Stimulated activated naive B cell treated with anti-CD40 and anti-IgM and Interleukin-4, amounts not matched to agents 10 μg/mL and 1 μg/mL and 100 μg/mL, for 72 hours (primary cell): ENCODE measurements at regions not wholly inside any gene's neighbourhood (a gene's known extent, or its start where the extent isn't known, plus 50 kb on each side); places are given as distances from the start of the nearest gene placed in this dataset.
"Not testable (repeated sequence)": the region's sequence is repeated elsewhere in the genome, so short reads cannot be mapped to it uniquely, and the experiment has no call there.

Experiments
- ATAC-seq, 2 donors: fragments of 150-1000 bp; cut with Tn5 transposase; replicated peaks; 2 replicates each; pipeline ENCODE4 v1.10.0; 2021; ENCODE audit warnings: moderate library complexity in 1 of 2
- DNase-seq: peaks from one replicate; pipeline ENCODE4 v3.0.0; 2021
- H3K27ac Mint-ChIP-seq: one replicate; pipeline ENCODE4 v1.8.0; 2022; ENCODE audit warnings: mild to moderate bottlenecking, mixed read lengths
- H3K27me3 Mint-ChIP-seq, 2 donors: one replicate each; pipeline ENCODE4 v1.8.0; 2022; ENCODE audit warnings: mixed read lengths in 2 of 2
- H3K36me3 Mint-ChIP-seq, 2 donors: one replicate each; pipeline ENCODE4 v1.8.0; 2022; ENCODE audit warnings: mixed read lengths in 2 of 2, mild to moderate bottlenecking in 1 of 2
- H3K4me1 Mint-ChIP-seq, 2 donors: one replicate each; pipeline ENCODE4 v1.8.0; 2022; ENCODE audit warnings: mixed read lengths in 2 of 2, mild to moderate bottlenecking in 1 of 2
- H3K4me3 Mint-ChIP-seq, 2 donors: one replicate each; pipeline ENCODE4 v1.8.0; 2022; ENCODE audit warnings: mild to moderate bottlenecking in 2 of 2, mixed read lengths in 2 of 2, moderate library complexity in 1 of 2
- H3K9me3 Mint-ChIP-seq, 2 donors: one replicate each; pipeline ENCODE4 v1.8.0; 2022; ENCODE audit warnings: mixed read lengths in 2 of 2, mild to moderate bottlenecking in 1 of 2

- H3K27ac Mint-ChIP-seq, result no peak overlapping the region
- H3K4me1 Mint-ChIP-seq, result no peaks in the 10 kb centered on the region
- H3K4me3 Mint-ChIP-seq, result no peak overlapping the region
- no peaks in the 10 kb centered on the region for H3K27me3 Mint-ChIP-seq
- ATAC-seq (no peak), DNase-seq (no peak)
- no peaks in the 10 kb centered on the region for H3K36me3 Mint-ChIP-seq
- no peaks in the 10 kb centered on the region for H3K9me3 Mint-ChIP-seq
These were observed 361.3 kb upstream of the MTNR1B start for GRCh38 chr11:92607969-92608722.

GRCh38 chr11:92611157-92611556 lies 358.3 kb upstream of the MTNR1B start:
- Mint-ChIP-seq H3K4me3 (no peak overlapping the region), H3K27ac (no peak overlapping the region), H3K27me3 (no peaks in the 10 kb centered on the region), H3K9me3 (no peaks in the 10 kb centered on the region), H3K4me1 (no peaks in the 10 kb centered on the region), H3K36me3 (no peaks in the 10 kb centered on the region)
- no peak for DNase-seq
- no peak for ATAC-seq

DNA sequence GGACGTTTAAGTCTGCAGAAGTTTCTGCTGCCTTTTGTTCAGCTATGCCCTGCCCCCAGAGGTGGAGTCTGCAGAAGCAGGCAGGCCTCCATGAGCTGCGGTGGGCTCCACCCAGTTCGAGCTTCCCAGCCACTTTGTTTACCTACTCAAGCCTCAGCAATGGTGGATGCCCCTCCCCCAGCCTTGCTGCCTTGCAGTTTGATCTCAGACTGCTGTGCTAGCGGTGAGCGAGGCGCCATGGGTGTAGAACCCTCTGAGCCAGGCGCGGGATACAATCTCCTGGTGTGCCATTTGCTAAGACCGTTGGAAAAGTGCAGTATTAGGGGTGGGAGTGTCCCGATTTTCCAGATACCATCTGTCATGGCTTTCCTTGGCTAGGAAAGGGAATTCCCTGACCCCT lies 351.4 kb upstream of the MTNR1B start:
- H3K4me3 Mint-ChIP-seq, DNase-seq, H3K4me1 Mint-ChIP-seq, H3K36me3 Mint-ChIP-seq, H3K27ac Mint-ChIP-seq, H3K27me3 Mint-ChIP-seq, ATAC-seq, H3K9me3 Mint-ChIP-seq: not testable (repeated sequence)

GRCh38 chr11:92623055-92623454 lies 346.4 kb upstream of the MTNR1B start:
- no peaks in the 10 kb centered on the region for H3K9me3 Mint-ChIP-seq
- no peaks in the 10 kb centered on the region for H3K4me1 Mint-ChIP-seq
- H3K36me3 Mint-ChIP-seq, result no peaks in the 10 kb centered on the region
- H3K27me3 Mint-ChIP-seq, result no peaks in the 10 kb centered on the region
- ATAC-seq (no peak), DNase-seq (no peak)
- no peak overlapping the region for H3K4me3 Mint-ChIP-seq
- H3K27ac Mint-ChIP-seq, result no peak overlapping the region

GRCh38 chr11:92625894-92626293 lies 343.6 kb upstream of the MTNR1B start:
- Mint-ChIP-seq H3K27me3 (no peaks in the 10 kb centered on the region), H3K27ac (no peak overlapping the region), H3K9me3 (no peaks in the 10 kb centered on the region), H3K4me3 (no peak overlapping the region), H3K36me3 (no peaks in the 10 kb centered on the region), H3K4me1 (no peaks in the 10 kb centered on the region)
- no peak for ATAC-seq
- DNase-seq, result no peak

DNA sequence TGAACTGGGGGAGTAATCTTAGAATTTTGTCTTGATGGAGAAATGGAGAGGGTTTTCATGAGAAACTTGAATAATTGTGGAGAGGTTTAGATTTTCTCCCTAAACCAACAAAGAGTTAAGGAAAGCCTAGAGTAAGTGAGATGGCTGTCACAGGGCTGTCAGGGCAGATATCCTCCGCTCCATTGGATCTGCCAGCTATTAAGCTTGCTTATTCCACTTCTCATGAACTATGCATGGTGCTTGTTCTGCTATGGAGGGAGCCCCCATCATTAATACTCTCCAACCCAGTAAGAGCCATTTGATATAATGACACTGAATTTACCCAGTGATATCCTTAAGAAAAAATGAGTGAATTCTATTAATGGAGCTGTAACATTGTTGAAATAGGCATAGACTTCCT lies 342.8 kb upstream of the MTNR1B start:
- DNase-seq, result no peak
- no peaks in the 10 kb centered on the region for H3K27me3 Mint-ChIP-seq
- no peak for ATAC-seq
- no peaks in the 10 kb centered on the region for H3K36me3 Mint-ChIP-seq
- H3K27ac Mint-ChIP-seq, result no peak overlapping the region
- H3K4me1 Mint-ChIP-seq, result no peaks in the 10 kb centered on the region
- no peaks in the 10 kb centered on the region for H3K9me3 Mint-ChIP-seq
- H3K4me3 Mint-ChIP-seq, result no peak overlapping the region

- Mint-ChIP-seq H3K9me3 (no peaks in the 10 kb centered on the region), H3K4me3 (no peak overlapping the region), H3K27ac (no peak overlapping the region), H3K4me1 (no peaks in the 10 kb centered on the region), H3K27me3 (no peaks in the 10 kb centered on the region), H3K36me3 (no peaks in the 10 kb centered on the region)
- DNase-seq, result no peak
- ATAC-seq, result no peak
These were observed 341.7 kb upstream of the MTNR1B start for GRCh38 chr11:92627615-92628256.

DNA sequence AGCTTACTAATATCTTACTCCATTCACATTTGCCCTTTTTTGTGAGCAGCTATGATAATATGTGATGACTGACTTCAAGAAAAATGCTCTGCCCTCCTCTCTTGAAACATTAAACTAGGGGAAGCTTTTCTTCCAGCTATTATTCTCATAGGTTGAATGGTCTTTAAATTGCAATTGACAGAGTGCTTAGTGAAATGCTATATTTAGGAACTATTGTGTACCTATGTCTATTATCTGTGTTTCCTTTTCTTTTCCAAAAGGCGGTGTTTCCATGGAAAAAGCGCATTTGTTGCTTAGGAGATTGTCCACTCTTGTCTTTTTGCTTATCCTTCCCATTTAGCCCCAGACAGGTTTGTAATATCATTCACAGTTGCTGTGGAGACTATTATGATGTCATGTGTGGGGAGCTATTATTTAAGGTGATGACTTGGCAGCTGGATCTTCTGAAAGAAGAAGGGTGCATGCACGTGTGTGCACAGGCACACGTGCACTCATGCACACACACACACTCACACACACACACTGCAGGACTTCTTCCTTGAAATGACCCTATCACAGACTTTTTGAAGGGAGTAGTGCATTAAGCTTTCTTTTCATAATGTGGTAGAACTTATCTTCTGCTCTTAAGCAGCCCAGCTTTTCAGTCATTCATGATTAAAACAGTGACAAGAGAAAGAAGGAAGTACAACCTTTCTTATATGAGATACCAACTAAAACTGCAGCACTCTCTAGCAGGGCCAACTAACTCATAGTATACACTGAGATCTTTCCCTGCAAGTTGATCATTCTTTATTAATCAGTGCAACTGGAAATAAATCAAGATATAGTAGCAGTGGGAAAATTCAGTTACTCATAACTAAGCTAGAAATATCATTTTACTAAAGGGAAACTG lies 340.8 kb upstream of the MTNR1B start:
- H3K4me3 Mint-ChIP-seq, result no peak overlapping the region
- ATAC-seq, result peak; percentile 45 to 56
- no peaks in the 10 kb centered on the region for H3K36me3 Mint-ChIP-seq
- no peaks in the 10 kb centered on the region for H3K4me1 Mint-ChIP-seq
- no peak overlapping the region for H3K27ac Mint-ChIP-seq
- no peaks in the 10 kb centered on the region for H3K27me3 Mint-ChIP-seq
- DNase-seq, result no peak
- no peaks in the 10 kb centered on the region for H3K9me3 Mint-ChIP-seq

DNA sequence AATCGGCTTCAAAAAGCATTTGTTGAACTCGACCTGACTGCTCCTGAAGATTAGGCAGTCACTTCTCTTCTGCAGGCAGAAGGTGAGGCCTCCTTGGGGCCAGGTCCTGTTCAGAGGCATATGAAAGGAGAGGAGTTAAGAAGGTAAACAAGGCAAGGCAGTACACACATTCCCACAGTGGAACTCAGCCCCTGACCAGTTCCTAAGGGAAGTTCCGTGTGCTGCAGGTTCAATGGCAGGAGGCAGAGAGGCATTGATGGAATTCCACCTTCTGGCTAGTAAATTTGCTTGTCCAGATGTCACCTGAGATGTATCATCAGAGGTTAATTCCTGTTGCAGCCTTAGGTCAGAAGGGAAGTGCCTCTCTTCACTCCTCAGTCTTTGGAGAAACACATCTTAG lies 337.0 kb upstream of the MTNR1B start:
- no peak overlapping the region for H3K4me3 Mint-ChIP-seq
- H3K36me3 Mint-ChIP-seq, result no peaks in the 10 kb centered on the region
- ATAC-seq (no peak), DNase-seq (no peak)
- H3K4me1 Mint-ChIP-seq, result no peaks in the 10 kb centered on the region
- H3K9me3 Mint-ChIP-seq, result no peaks in the 10 kb centered on the region
- no peaks in the 10 kb centered on the region for H3K27me3 Mint-ChIP-seq
- no peak overlapping the region for H3K27ac Mint-ChIP-seq

DNA sequence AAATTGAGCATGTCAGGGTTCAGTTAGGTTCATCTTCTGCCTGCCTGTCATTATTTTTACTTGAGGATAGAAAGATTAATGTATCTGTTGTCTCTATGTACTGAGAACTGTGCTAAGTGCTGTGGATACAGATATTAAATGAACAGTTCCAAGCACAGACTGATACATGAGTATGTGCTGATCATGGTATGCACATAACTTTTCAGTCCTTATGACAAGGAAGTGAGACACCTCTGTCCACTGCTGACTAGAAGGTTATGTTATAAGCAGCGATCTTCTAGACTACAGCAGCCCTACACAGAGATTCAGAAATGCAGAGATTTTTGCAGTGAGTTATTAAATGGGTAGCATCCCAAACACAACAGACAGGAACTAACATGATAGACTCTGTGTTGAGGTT lies 335.6 kb upstream of the MTNR1B start:
- H3K4me1 Mint-ChIP-seq, result no peaks in the 10 kb centered on the region
- no peaks in the 10 kb centered on the region for H3K9me3 Mint-ChIP-seq
- ATAC-seq, result no peak
- no peak for DNase-seq
- H3K4me3 Mint-ChIP-seq, result no peak overlapping the region
- H3K36me3 Mint-ChIP-seq, result no peaks in the 10 kb centered on the region
- H3K27me3 Mint-ChIP-seq, result no peaks in the 10 kb centered on the region
- no peak overlapping the region for H3K27ac Mint-ChIP-seq

- DNase-seq, result no peak
- Mint-ChIP-seq H3K27me3 (no peaks in the 10 kb centered on the region), H3K4me1 (no peaks in the 10 kb centered on the region), H3K9me3 (no peaks in the 10 kb centered on the region), H3K27ac (no peak overlapping the region), H3K4me3 (no peak overlapping the region), H3K36me3 (no peaks in the 10 kb centered on the region)
- ATAC-seq, result no peak
These were observed 332.8 kb upstream of the MTNR1B start for GRCh38 chr11:92636543-92637188.

- Mint-ChIP-seq H3K4me3 (no peak overlapping the region), H3K36me3 (no peaks in the 10 kb centered on the region), H3K27ac (no peak overlapping the region), H3K27me3 (no peaks in the 10 kb centered on the region), H3K9me3 (no peaks in the 10 kb centered on the region), H3K4me1 (no peaks in the 10 kb centered on the region)
- DNase-seq, result no peak
- ATAC-seq, result no peak
These were observed 330.8 kb upstream of the MTNR1B start for GRCh38 chr11:92638678-92639077.

DNA sequence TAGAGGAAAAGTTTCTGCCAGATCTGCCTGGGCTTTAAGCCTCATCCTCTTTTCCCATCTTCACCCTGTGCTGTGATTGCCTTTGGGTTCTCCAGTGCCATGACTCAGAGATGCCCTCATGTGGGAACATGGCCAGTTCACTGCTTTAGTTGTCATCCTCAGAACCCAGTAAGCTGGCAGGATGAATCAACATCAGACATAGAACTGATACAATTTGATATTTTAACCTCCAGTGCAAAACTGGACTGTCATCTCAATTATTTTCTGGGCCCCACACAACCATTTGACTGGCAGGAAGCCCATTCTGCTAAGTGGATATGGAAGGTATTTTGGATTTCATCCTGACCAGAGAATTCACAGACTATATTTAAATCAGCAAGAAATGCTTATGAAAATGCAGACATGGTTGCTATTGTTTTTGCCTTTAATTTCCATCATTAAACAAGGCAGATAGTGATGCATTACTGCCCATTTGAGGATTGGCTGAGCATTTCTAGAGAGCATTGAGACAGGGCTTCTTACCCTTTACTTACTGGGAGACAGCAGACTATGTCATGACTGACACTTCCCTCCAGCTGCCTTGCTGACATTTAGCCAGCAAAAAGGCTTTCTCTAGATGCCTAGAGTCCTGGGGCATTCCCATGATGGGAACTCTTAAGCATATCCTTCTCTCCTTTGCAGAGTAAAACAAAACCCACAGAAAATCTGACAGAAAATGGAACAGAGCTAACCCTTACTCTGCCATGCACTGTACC lies 327.1 kb upstream of the MTNR1B start:
- no peak overlapping the region for H3K27ac Mint-ChIP-seq
- DNase-seq (no peak), ATAC-seq (no peak)
- no peaks in the 10 kb centered on the region for H3K36me3 Mint-ChIP-seq
- no peaks in the 10 kb centered on the region for H3K4me1 Mint-ChIP-seq
- no peaks in the 10 kb centered on the region for H3K9me3 Mint-ChIP-seq
- H3K4me3 Mint-ChIP-seq, result no peak overlapping the region
- no peaks in the 10 kb centered on the region for H3K27me3 Mint-ChIP-seq

DNA sequence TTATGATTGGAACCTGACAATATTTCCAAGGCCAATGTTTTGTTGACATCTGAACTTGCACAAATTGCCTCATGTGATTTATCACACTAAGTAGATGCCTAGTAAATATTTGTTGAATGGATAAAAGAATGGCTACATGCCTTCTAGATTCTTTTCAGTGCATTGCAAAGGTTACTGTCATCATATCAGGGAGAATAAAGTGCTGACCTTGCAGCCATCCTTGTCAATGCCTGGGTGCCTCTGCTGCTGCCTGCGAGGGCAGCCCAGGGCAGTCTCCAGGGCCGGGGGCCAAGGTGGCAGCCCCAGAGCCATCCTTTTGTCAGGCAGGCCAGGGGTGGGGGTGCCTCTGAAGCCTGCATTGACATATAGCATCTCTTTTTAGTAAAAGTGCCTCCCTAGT lies 325.6 kb upstream of the MTNR1B start:
- Mint-ChIP-seq H3K36me3 (no peaks in the 10 kb centered on the region), H3K27ac (no peak overlapping the region), H3K4me1 (no peaks in the 10 kb centered on the region), H3K27me3 (no peaks in the 10 kb centered on the region), H3K9me3 (no peaks in the 10 kb centered on the region), H3K4me3 (no peak overlapping the region)
- no peak for ATAC-seq
- no peak for DNase-seq
